IPS DF 6.9 (cell line): ENCODE measurements at regions not wholly inside any gene's neighbourhood (a gene's known extent, or its start where the extent isn't known, plus 50 kb on each side); places are given as distances from the start of the nearest gene placed in this dataset.
"Not testable (repeated sequence)": the region's sequence is repeated elsewhere in the genome, so short reads cannot be mapped to it uniquely, and the experiment has no call there.

Experiments used
- DNase-seq: peaks from one replicate; pipeline ENCODE4 v3.0.0-alpha.2; 2013; ENCODE audit warnings: low read depth, low spot score
- H3K27ac ChIP-seq: one replicate; pipeline ENCODE4 v1.5.1; 2013; ENCODE audit warnings: low read length, control low read depth
- H3K27me3 ChIP-seq: 2 replicates; pipeline ENCODE4 v1.6.1; 2013; ENCODE audit warnings: mild to moderate bottlenecking, low read length; ENCODE audit not compliant: control insufficient read depth, insufficient read depth
- H3K36me3 ChIP-seq: 2 replicates; pipeline ENCODE4 v1.6.1; 2013; ENCODE audit warnings: low read length; ENCODE audit not compliant: control insufficient read depth, insufficient read depth
- H3K4me1 ChIP-seq: 2 replicates; pipeline ENCODE4 v1.6.1; 2013; ENCODE audit warnings: low read length; ENCODE audit not compliant: control insufficient read depth, insufficient read depth
- H3K4me3 ChIP-seq: 2 replicates; pipeline ENCODE4 v1.5.1; 2013; ENCODE audit warnings: mild to moderate bottlenecking, low read length
- H3K9me3 ChIP-seq: 2 replicates; pipeline ENCODE4 v1.6.1; 2013; ENCODE audit warnings: low read length, inconsistent platforms; ENCODE audit not compliant: control insufficient read depth, insufficient read depth
- WGBS: extraction: QIAGEN DNeasy Blood & Tissue Kit; methylation state at CpG from one replicate; pipeline ENCODE4 v1.1.7; 2013; ENCODE audit warnings: mixed read lengths, missing lambda C conversion rate; ENCODE audit not compliant: insufficient read length, insufficient coverage; 5-methylcytosine and 5-hydroxymethylcytosine counted together

DNA sequence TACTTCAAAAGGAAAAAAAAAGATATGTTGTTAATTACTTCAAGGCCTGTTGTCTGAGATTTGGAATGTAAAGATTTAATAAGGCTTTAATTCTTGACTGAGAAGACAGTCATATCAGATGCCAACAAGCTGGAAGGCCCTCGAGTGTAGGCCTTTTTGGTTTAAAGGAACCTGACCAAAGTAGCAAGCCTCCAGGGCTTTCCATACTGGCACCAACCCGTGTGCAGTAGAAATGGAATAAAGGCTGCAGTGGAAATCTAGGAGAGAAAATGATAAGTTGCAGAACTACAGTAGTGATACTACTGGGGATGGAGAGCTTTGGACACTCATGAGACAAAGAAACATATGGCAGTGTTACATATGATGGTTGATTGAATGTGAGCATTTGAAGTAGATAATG lies 358.0 kb downstream of the TAF11L14 start:
- Histone ChIP-seq H3K4me3 (no peak overlapping the region), H3K4me1 (no peaks in the 10 kb centered on the region), H3K27me3 (no peaks in the 10 kb centered on the region), H3K27ac (no peak overlapping the region), H3K9me3 (no peaks in the 10 kb centered on the region), H3K36me3 (no peaks in the 10 kb centered on the region)
- no peak for DNase-seq
- WGBS, result no CpG with 5 or more reads among the region's 2 CpGs

DNA sequence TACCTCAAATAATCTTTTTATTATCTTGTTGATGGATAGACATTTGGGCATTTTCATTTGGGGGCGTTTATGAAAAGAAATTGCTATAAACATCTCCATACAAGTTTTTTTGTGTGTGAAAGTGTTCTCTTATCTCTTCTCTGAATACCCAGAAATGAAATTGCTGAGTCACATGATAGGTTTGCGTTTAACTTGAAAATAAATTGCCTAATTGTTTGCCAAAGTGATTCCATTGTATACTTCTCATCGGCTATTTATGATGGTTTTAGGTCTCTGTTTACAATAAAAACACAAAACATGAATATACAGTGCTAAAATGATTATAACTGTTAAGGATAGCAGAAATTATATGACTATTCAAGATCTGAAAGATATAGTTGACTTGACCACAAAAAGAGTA lies 361.7 kb downstream of the TAF11L14 start:
- no peaks in the 10 kb centered on the region for H3K36me3 ChIP-seq
- no peak overlapping the region for H3K4me3 ChIP-seq
- no CpG with 5 or more reads among the region's 3 CpGs for WGBS
- H3K4me1 ChIP-seq, result no peaks in the 10 kb centered on the region
- no peak overlapping the region for H3K27ac ChIP-seq
- H3K9me3 ChIP-seq, result no peaks in the 10 kb centered on the region
- no peaks in the 10 kb centered on the region for H3K27me3 ChIP-seq
- no peak for DNase-seq

DNA sequence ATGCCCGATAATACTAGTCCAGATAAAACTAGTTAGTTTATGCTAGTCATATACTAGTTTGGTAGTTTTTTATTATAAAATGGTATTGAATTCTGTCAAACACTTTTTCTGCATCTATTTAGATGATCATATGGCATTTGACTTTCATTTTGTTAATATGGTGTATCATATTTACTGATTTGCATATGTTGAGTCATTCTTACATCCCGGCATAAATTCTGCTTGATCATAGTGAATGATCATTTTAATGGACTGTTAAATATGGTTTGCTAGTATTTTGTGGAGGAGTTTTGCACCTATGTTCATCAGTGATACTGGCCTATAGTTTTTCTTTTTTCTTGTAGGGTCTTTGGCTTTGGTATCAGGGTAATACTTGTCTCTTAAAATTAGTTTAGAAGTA lies 365.6 kb downstream of the TAF11L14 start:
- Histone ChIP-seq H3K36me3 (no peaks in the 10 kb centered on the region), H3K4me1 (no peaks in the 10 kb centered on the region), H3K9me3 (no peaks in the 10 kb centered on the region), H3K27me3 (no peaks in the 10 kb centered on the region), H3K27ac (no peak overlapping the region), H3K4me3 (no peak overlapping the region)
- no peak for DNase-seq
- WGBS, result no CpG with 5 or more reads among the region's 2 CpGs

DNA sequence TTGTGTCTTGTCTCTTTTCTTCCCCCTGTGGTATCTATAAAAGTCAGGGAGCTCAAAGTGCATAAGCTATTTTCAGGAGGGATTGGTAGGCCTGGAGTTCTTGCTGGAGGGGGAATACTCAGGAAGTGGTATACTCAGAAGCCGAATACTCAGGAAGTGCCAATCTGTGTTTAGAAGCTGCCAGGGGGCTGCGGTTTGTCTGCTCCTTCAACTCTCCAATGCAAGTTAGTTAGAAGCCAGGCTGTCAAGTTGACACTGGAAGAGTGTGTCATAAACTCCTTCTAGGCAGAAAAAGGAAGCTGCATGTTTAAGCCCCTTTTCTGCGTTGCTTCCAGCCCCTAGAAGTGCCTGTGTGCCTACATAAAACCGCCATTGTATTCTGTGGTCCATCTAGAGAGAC lies 366.5 kb downstream of the TAF11L14 start:
- H3K27me3 ChIP-seq, result no peaks in the 10 kb centered on the region
- no CpG with 5 or more reads among the region's 4 CpGs for WGBS
- H3K4me1 ChIP-seq, result no peaks in the 10 kb centered on the region
- no peaks in the 10 kb centered on the region for H3K36me3 ChIP-seq
- H3K27ac ChIP-seq, result no peak overlapping the region
- no peak for DNase-seq
- no peak overlapping the region for H3K4me3 ChIP-seq
- no peaks in the 10 kb centered on the region for H3K9me3 ChIP-seq

DNA sequence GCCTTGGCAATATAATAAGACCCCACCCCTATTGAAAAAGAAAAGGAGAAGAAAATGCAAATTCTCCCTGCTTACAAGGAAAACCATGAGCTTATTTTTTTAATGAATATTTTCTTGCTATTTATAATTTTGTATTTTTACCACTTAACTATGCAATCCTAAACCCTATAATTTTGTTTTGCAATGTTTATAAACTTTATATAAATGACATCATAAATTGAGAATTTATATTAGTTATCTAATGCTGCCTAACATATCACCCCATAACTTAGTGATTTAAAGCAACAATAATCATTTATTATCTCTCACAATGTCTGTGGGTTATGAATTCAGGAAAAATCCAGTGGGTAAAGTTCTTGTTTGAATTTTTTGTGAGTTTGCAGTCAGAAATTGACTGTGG lies 369.1 kb downstream of the TAF11L14 start:
- H3K9me3 ChIP-seq, result no peaks in the 10 kb centered on the region
- H3K36me3 ChIP-seq, result no peaks in the 10 kb centered on the region
- no peaks in the 10 kb centered on the region for H3K27me3 ChIP-seq
- no peak for DNase-seq
- no peak overlapping the region for H3K4me3 ChIP-seq
- H3K27ac ChIP-seq, result no peak overlapping the region
- H3K4me1 ChIP-seq, result no peaks in the 10 kb centered on the region; the same call in 1 of the 2 replicates

- Histone ChIP-seq H3K36me3 (no peaks in the 10 kb centered on the region), H3K4me3 (no peak overlapping the region), H3K27me3 (no peaks in the 10 kb centered on the region), H3K9me3 (no peaks in the 10 kb centered on the region), H3K4me1 (no peaks in the 10 kb centered on the region; the same call in 1 of the 2 replicates), H3K27ac (no peak overlapping the region)
- WGBS, result no CpG with 5 or more reads among the region's 2 CpGs
- no peak for DNase-seq
These were observed 369.5 kb downstream of the TAF11L14 start for GRCh38 chr5:18003784-18004183.

- not testable (repeated sequence) for H3K36me3 ChIP-seq, H3K27ac ChIP-seq, H3K27me3 ChIP-seq, DNase-seq, H3K9me3 ChIP-seq, H3K4me1 ChIP-seq, H3K4me3 ChIP-seq
- WGBS, result no CpG with 5 or more reads among the region's 8 CpGs
These were observed 372.0 kb downstream of the TAF11L14 start for GRCh38 chr5:18006235-18006634.

GRCh38 chr5:18008940-18009339 lies 374.7 kb downstream of the TAF11L14 start:
- Histone ChIP-seq H3K4me3 (no peak overlapping the region), H3K27me3 (no peaks in the 10 kb centered on the region), H3K27ac (no peak overlapping the region), H3K9me3 (no peaks in the 10 kb centered on the region), H3K36me3 (no peaks in the 10 kb centered on the region), H3K4me1 (no peaks in the 10 kb centered on the region; the same call in 1 of the 2 replicates)
- DNase-seq, result no peak

- Histone ChIP-seq H3K4me3 (no peak overlapping the region), H3K27me3 (no peaks in the 10 kb centered on the region), H3K36me3 (no peaks in the 10 kb centered on the region), H3K9me3 (no peaks in the 10 kb centered on the region), H3K4me1 (no peaks in the 10 kb centered on the region; the same call in 1 of the 2 replicates), H3K27ac (no peak overlapping the region)
- no peak for DNase-seq
- WGBS, result no CpG with 5 or more reads among the region's 2 CpGs
These were observed 375.8 kb downstream of the TAF11L14 start for GRCh38 chr5:18010053-18010452.

- no peak for DNase-seq
- Histone ChIP-seq H3K4me1 (no peaks in the 10 kb centered on the region), H3K27me3 (no peaks in the 10 kb centered on the region), H3K27ac (no peak overlapping the region), H3K4me3 (no peak overlapping the region), H3K9me3 (no peaks in the 10 kb centered on the region), H3K36me3 (no peaks in the 10 kb centered on the region)
- no CpG with 5 or more reads among the region's 2 CpGs for WGBS
These were observed 384.2 kb downstream of the TAF11L14 start for GRCh38 chr5:18018472-18018871.

DNA sequence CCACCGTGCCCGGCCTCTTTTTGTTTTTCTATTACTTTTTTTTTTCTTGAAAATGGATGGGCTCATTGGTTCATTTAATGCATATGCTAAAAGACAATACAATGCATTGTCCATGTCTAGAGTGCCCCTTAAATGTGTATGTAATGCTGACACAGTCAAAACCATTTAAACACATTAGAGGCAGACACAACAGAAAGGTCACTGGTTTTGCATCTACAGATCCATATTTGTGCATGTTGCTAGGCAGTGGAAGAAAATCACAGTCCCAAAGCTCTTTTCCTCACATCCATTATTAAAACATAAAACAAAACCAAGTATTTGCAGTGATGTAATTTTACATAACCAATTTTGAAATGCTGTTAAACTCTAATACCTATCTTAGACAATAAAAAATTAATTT lies 389.0 kb downstream of the TAF11L14 start:
- Histone ChIP-seq H3K4me3 (no peak overlapping the region), H3K36me3 (no peaks in the 10 kb centered on the region), H3K9me3 (no peaks in the 10 kb centered on the region), H3K4me1 (no peaks in the 10 kb centered on the region), H3K27ac (no peak overlapping the region), H3K27me3 (no peaks in the 10 kb centered on the region)
- no CpG with 5 or more reads among the region's 2 CpGs for WGBS
- no peak for DNase-seq
